ENCODE measurements at regions not wholly inside any gene's neighbourhood (a gene's known extent, or its start where the extent isn't known, plus 50 kb on each side); places are given as distances from the start of the nearest gene placed in this dataset.

GRCh38 chr18:78589916-78590437 lies 389.6 kb upstream of the SALL3 start:
- no peaks in the 10 kb centered on the region for H3K4me1 ChIP-seq (ENCODE audit: control insufficient read depth in 1 of 2, insufficient read depth in 2 of 2, low read length in 2 of 2)

DNA sequence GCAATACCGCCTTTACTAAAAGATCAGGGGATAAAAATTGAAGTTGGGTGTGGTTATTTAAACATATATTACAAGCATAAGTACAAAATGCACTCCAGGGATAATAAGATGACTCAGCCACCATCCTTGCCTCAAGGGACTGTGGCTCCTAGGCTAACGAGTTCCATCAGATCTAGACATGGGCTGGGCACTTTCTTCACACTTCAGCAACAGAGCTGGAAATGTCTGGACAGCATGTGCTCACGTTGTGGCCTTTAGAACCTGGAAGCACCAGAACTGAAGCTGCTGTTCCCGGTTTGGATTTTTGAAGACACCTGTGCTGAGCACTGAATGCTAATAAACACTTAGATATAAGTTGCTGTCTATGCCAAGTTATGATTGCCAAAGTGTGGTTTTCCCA lies 384.2 kb upstream of the SALL3 start:
- H3K27me3 ChIP-seq (ENCODE audit: control insufficient read depth in 2 of 2, insufficient read depth in 2 of 2, low read length in 2 of 2): no peaks in the 10 kb centered on the region
- H3K9ac ChIP-seq (ENCODE audit: insufficient read depth, low read length, poor library complexity, severe bottlenecking): no peak overlapping the region
- no peaks in the 10 kb centered on the region for H3K36me3 ChIP-seq (replicated peaks in 1 of 2; ENCODE audit: control insufficient read depth in 1 of 2, insufficient read depth in 2 of 2, low read length in 2 of 2)
- Mint-ChIP-seq H3K9me3 (peaks cover 6 to 22% (median 11%) of the 10 kb centered on the region in 7 donors), H3K4me3 (no peak overlapping the region), H3K27ac (peak overlapping the region in 1 of 7 donors; percentile 33), H3K36me3 (no peaks in the 10 kb centered on the region), H3K4me1 (no peaks in the 10 kb centered on the region), H3K27me3 (ENCODE audit: low read depth in 3 of 3) (peaks cover 2 to 5% (median 3%) of the 10 kb centered on the region in 3 donors)
- no peaks in the 10 kb centered on the region for H4K20me1 ChIP-seq (ENCODE audit: insufficient read depth, low read length)
- intact Hi-C loops (cut with micrococcal nuclease): no loop called here
- no peak overlapping the region for H3K4me2 ChIP-seq (replicated peaks; ENCODE audit: extremely low read depth, low read length, poor library complexity, severe bottlenecking)
- H2AFZ ChIP-seq (ENCODE audit: insufficient read depth, low read depth, low read length, poor library complexity, severe bottlenecking): no peak overlapping the region
- peaks cover 12 to 15% of the 10 kb centered on the region in 2 donors for H3K9me3 ChIP-seq (replicated peaks in 1 of 2; ENCODE audit: control insufficient read depth in 1 of 2, insufficient read depth in 1 of 2, low read length in 2 of 2)
- 92% methylated on average over 2 of the region's 4 CpGs for WGBS (ENCODE audit: insufficient coverage)
- H3K4me1 ChIP-seq (ENCODE audit: control insufficient read depth in 1 of 2, insufficient read depth in 2 of 2, low read length in 2 of 2): no peaks in the 10 kb centered on the region
- no peak for DNase-seq
- no peak overlapping the region for H3K4me3 ChIP-seq (replicated peaks in 1 of 3; ENCODE audit: low read depth in 2 of 3, low read length in 3 of 3)
- no peaks in the 10 kb centered on the region for H3K79me2 ChIP-seq (ENCODE audit: insufficient read depth, low read length)
- TF ChIP-seq, protein P1, sequence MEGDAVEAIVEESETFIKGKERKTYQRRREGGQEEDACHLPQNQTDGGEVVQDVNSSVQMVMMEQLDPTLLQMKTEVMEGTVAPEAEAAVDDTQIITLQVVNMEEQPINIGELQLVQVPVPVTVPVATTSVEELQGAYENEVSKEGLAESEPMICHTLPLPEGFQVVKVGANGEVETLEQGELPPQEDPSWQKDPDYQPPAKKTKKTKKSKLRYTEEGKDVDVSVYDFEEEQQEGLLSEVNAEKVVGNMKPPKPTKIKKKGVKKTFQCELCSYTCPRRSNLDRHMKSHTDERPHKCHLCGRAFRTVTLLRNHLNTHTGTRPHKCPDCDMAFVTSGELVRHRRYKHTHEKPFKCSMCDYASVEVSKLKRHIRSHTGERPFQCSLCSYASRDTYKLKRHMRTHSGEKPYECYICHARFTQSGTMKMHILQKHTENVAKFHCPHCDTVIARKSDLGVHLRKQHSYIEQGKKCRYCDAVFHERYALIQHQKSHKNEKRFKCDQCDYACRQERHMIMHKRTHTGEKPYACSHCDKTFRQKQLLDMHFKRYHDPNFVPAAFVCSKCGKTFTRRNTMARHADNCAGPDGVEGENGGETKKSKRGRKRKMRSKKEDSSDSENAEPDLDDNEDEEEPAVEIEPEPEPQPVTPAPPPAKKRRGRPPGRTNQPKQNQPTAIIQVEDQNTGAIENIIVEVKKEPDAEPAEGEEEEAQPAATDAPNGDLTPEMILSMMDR (IDR thresholded peaks at IDR 0.05): no peak
- H3K27ac ChIP-seq (ENCODE audit: low read depth in 1 of 2, low read length in 2 of 2): no peak overlapping the region

More at GRCh38 chr18:78589916-78590437, 389.6 kb upstream of the SALL3 start:
- H3K27ac Mint-ChIP-seq: no peak overlapping the region
- H3K4me3 ChIP-seq (replicated peaks in 1 of 3; ENCODE audit: low read depth in 2 of 3, low read length in 3 of 3): no peak overlapping the region
- no peaks in the 10 kb centered on the region for H3K27me3 ChIP-seq (ENCODE audit: control insufficient read depth in 2 of 2, insufficient read depth in 2 of 2, low read length in 2 of 2)
- H3K79me2 ChIP-seq (ENCODE audit: insufficient read depth, low read length): no peaks in the 10 kb centered on the region
- intact Hi-C loops (cut with micrococcal nuclease): no loop called here
- TF ChIP-seq, protein P1 (IDR thresholded peaks at IDR 0.05): no peak
- H3K36me3 ChIP-seq (replicated peaks in 1 of 2; ENCODE audit: control insufficient read depth in 1 of 2, insufficient read depth in 2 of 2, low read length in 2 of 2): no peaks in the 10 kb centered on the region
- H3K4me3 Mint-ChIP-seq: no peak overlapping the region
- H2AFZ ChIP-seq (ENCODE audit: insufficient read depth, low read depth, low read length, poor library complexity, severe bottlenecking): no peak overlapping the region
- no peaks in the 10 kb centered on the region for H4K20me1 ChIP-seq (ENCODE audit: insufficient read depth, low read length)
- no peak overlapping the region for H3K4me2 ChIP-seq (replicated peaks; ENCODE audit: extremely low read depth, low read length, poor library complexity, severe bottlenecking)
- no peaks in the 10 kb centered on the region for H3K36me3 Mint-ChIP-seq
- H3K9me3 Mint-ChIP-seq: peaks cover 7 to 22% (median 9%) of the 10 kb centered on the region in 7 donors
- H3K9me3 ChIP-seq (replicated peaks in 1 of 2; ENCODE audit: control insufficient read depth in 1 of 2, insufficient read depth in 1 of 2, low read length in 2 of 2): peaks cover 11 to 12% of the 10 kb centered on the region in 2 donors
- 85% methylated on average over 9 of the region's 9 CpGs for WGBS (ENCODE audit: insufficient coverage)
- no peaks in the 10 kb centered on the region for H3K4me1 Mint-ChIP-seq
- peaks cover 0 to 6% (median 5%) of the 10 kb centered on the region in 3 donors for H3K27me3 Mint-ChIP-seq (ENCODE audit: low read depth in 3 of 3)
- no peak for DNase-seq
- H3K27ac ChIP-seq (ENCODE audit: low read depth in 1 of 2, low read length in 2 of 2): no peak overlapping the region
- no peak overlapping the region for H3K9ac ChIP-seq (ENCODE audit: insufficient read depth, low read length, poor library complexity, severe bottlenecking)
